Colonic mucosa (tissue), 4 donors: ENCODE measurements at regions not wholly inside any gene's neighbourhood (a gene's known extent, or its start where the extent isn't known, plus 50 kb on each side); places are given as distances from the start of the nearest gene placed in this dataset.

ENCODE experiments used
- DNase-seq: peaks from one replicate; pipeline ENCODE4 v3.0.0-alpha.2; 2020
- H3K27ac ChIP-seq: fragments of 200-600 bp; one replicate; pipeline ENCODE4 v1.8.0; 2021
- H3K27me3 ChIP-seq: fragments of 200-600 bp; one replicate; pipeline ENCODE4 v1.8.0; 2021
- H3K36me3 ChIP-seq: fragments of 200-600 bp; one replicate; pipeline ENCODE4 v1.8.0; 2021
- H3K4me1 ChIP-seq: fragments of 200-600 bp; one replicate; pipeline ENCODE4 v1.8.0; 2021; ENCODE audit warnings: mild to moderate bottlenecking
- H3K4me3 ChIP-seq: fragments of 200-600 bp; one replicate; pipeline ENCODE4 v1.8.0; 2021
- H3K9ac ChIP-seq, 2 donors: one replicate each; pipeline ENCODE4 v1.7.0; 2013; ENCODE audit warnings: control low read depth in 2 of 2, low read depth in 2 of 2, low read length in 2 of 2
- H3K9me3 ChIP-seq: fragments of 200-600 bp; one replicate; pipeline ENCODE4 v1.8.0; 2021
- CTCF ChIP-seq: fragments of 200-600 bp; IDR thresholded peaks from one replicate; pipeline ENCODE4 v1.8.0; 2022; ENCODE audit warnings: antibody characterized with exemption, mild to moderate bottlenecking
- intact Hi-C: fragments of 100-400 bp; cut with DNase I; formaldehyde crosslinking; loops from one replicate; pipeline ENCODE4 v1.14.1; 2022
- donor health status: healthy.
- donor health status: DM: no; HTN: no; CAD: no.
- donor health status: DM: no; HTN: no; CAD: no.

- no peaks in the 10 kb centered on the region for H3K4me1 ChIP-seq
- H3K9ac ChIP-seq: no peak overlapping the region
- no peaks in the 10 kb centered on the region for H3K36me3 ChIP-seq
- H3K4me3 ChIP-seq: no peak overlapping the region
- TF ChIP-seq CTCF: no peak
- no peak for DNase-seq
- no peaks in the 10 kb centered on the region for H3K27me3 ChIP-seq
- H3K9me3 ChIP-seq: no peaks in the 10 kb centered on the region
- intact Hi-C loops: no loop called here
- H3K27ac ChIP-seq: no peak overlapping the region
Observed at GRCh38 chr13:22027566-22027965, 356.7 kb downstream of the FGF9 start.

- Histone ChIP-seq H3K9me3 (no peaks in the 10 kb centered on the region), H3K9ac (no peak overlapping the region), H3K27me3 (no peaks in the 10 kb centered on the region), H3K27ac (no peak overlapping the region), H3K4me1 (no peaks in the 10 kb centered on the region), H3K36me3 (no peaks in the 10 kb centered on the region), H3K4me3 (no peak overlapping the region)
- intact Hi-C loops: no loop called here
- no peak for TF ChIP-seq CTCF
- DNase-seq: no peak
Observed at GRCh38 chr13:22028831-22029230, 358.0 kb downstream of the FGF9 start.

- no peaks in the 10 kb centered on the region for H3K36me3 ChIP-seq
- no peak for DNase-seq
- H3K9ac ChIP-seq: no peak overlapping the region
- intact Hi-C loops: no loop called here
- TF ChIP-seq CTCF: no peak
- no peak overlapping the region for H3K4me3 ChIP-seq
- no peaks in the 10 kb centered on the region for H3K9me3 ChIP-seq
- H3K27me3 ChIP-seq: no peaks in the 10 kb centered on the region
- no peak overlapping the region for H3K27ac ChIP-seq
- no peaks in the 10 kb centered on the region for H3K4me1 ChIP-seq
Observed at GRCh38 chr13:22030321-22030720, 359.4 kb downstream of the FGF9 start.

GRCh38 chr13:22031702-22032286, 360.9 kb downstream of the FGF9 start:
- DNase-seq: no peak
- Histone ChIP-seq H3K36me3 (no peaks in the 10 kb centered on the region), H3K27me3 (no peaks in the 10 kb centered on the region), H3K27ac (no peak overlapping the region), H3K4me3 (no peak overlapping the region), H3K9me3 (no peaks in the 10 kb centered on the region), H3K9ac (no peak overlapping the region), H3K4me1 (no peaks in the 10 kb centered on the region)
- intact Hi-C loops: no loop called here
- no peak for TF ChIP-seq CTCF

- intact Hi-C loops: no loop called here
- Histone ChIP-seq H3K36me3 (no peaks in the 10 kb centered on the region), H3K9ac (no peak overlapping the region), H3K4me1 (no peaks in the 10 kb centered on the region), H3K9me3 (no peaks in the 10 kb centered on the region), H3K27ac (no peak overlapping the region), H3K4me3 (no peak overlapping the region), H3K27me3 (no peaks in the 10 kb centered on the region)
- no peak for DNase-seq
- no peak for TF ChIP-seq CTCF
Observed at GRCh38 chr13:22032905-22033304, 362.0 kb downstream of the FGF9 start.

GRCh38 chr13:22039961-22040360, 369.1 kb downstream of the FGF9 start:
- TF ChIP-seq CTCF: no peak
- H3K36me3 ChIP-seq: no peaks in the 10 kb centered on the region
- H3K9me3 ChIP-seq: no peaks in the 10 kb centered on the region
- H3K4me1 ChIP-seq: no peaks in the 10 kb centered on the region
- DNase-seq: no peak
- no peak overlapping the region for H3K4me3 ChIP-seq
- H3K27ac ChIP-seq: no peak overlapping the region
- no peak overlapping the region for H3K9ac ChIP-seq
- intact Hi-C loops: no loop called here
- no peaks in the 10 kb centered on the region for H3K27me3 ChIP-seq
